ENCODE measurements at regions not wholly inside any gene's neighbourhood (a gene's known extent, or its start where the extent isn't known, plus 50 kb on each side); places are given as distances from the start of the nearest gene placed in this dataset.

- POLR2A ChIA-PET, result no interaction called here
- Histone ChIP-seq H3K36me3 (ENCODE audit: control insufficient read depth, insufficient read depth, low read length) (no peaks in the 10 kb centered on the region), H3K9me3 (ENCODE audit: control insufficient read depth, insufficient read depth, low read depth, low read length) (no peaks in the 10 kb centered on the region), H3K4me3 (ENCODE audit: low read depth in 2 of 2, low read length in 2 of 2) (no peak overlapping the region), H3K27me3 (ENCODE audit: control insufficient read depth, insufficient read depth, low read length) (no peaks in the 10 kb centered on the region), H3K27ac (ENCODE audit: low read length) (no peak overlapping the region), H3K4me1 (ENCODE audit: control insufficient read depth, insufficient read depth, low read length) (no peaks in the 10 kb centered on the region)
- TF ChIP-seq SIN3A (IDR thresholded peaks at IDR 0.05; ENCODE audit: borderline replicate concordance, insufficient read depth, low read depth, low read length) (no peak), POLR2AphosphoS5 (IDR thresholded peaks at IDR 0.05; ENCODE audit: low read depth, low read length) (no peak), TCF7L2 (IDR thresholded peaks at IDR 0.05; ENCODE audit: low read depth, low read length) (no peak), REST (IDR thresholded peaks at IDR 0.05; ENCODE audit: insufficient read depth in 1 of 2, low read depth in 2 of 2, low read length in 1 of 2) (no peak), CTCF (IDR thresholded peaks at IDR 0.05) (no peak)
- DNase-seq (ENCODE audit: low read depth, low spot score), result no peak
- CTCF ChIA-PET, result no interaction called here
- no peak for ATAC-seq
- BruUV-seq (replicated peaks), result no TSS peak
- in situ Hi-C loops (cut with HindIII; ENCODE audit: low pct_unique_long_range_greater_than_20kb, low sequenced_read_pairs), result no loop called here
- intact Hi-C loops (cut with micrococcal nuclease; ENCODE audit: unreplicated experiment), result no loop called here
Observed at GRCh38 chr14:56964895-56965294, 154.6 kb upstream of the OTX2 start.

GRCh38 chr14:56963381-56963780 is 153.1 kb upstream of the OTX2 start:
- H3K36me3 ChIP-seq (ENCODE audit: control insufficient read depth, insufficient read depth, low read length), result no peaks in the 10 kb centered on the region
- no peaks in the 10 kb centered on the region for H3K4me1 ChIP-seq (ENCODE audit: control insufficient read depth, insufficient read depth, low read length)
- no TSS peak for BruUV-seq (replicated peaks)
- H3K27ac ChIP-seq (ENCODE audit: low read length), result no peak overlapping the region
- CTCF ChIA-PET, result interaction anchor here (0.6 kb wide), 1 partner anchor 54 kb away, joined by 3 read pairs; no protein-coding TSS in a partner anchor
- no peaks in the 10 kb centered on the region for H3K27me3 ChIP-seq (ENCODE audit: control insufficient read depth, insufficient read depth, low read length)
- ATAC-seq (no peak), DNase-seq (ENCODE audit: low read depth, low spot score) (no peak)
- H3K4me3 ChIP-seq (ENCODE audit: low read depth in 2 of 2, low read length in 2 of 2), result no peak overlapping the region
- TF ChIP-seq TCF7L2 (IDR thresholded peaks at IDR 0.05; ENCODE audit: low read depth, low read length), result no peak
- TF ChIP-seq SIN3A (IDR thresholded peaks at IDR 0.05; ENCODE audit: borderline replicate concordance, insufficient read depth, low read depth, low read length), result no peak
- no peak for TF ChIP-seq REST (IDR thresholded peaks at IDR 0.05; ENCODE audit: insufficient read depth in 1 of 2, low read depth in 2 of 2, low read length in 1 of 2)
- no peak for TF ChIP-seq CTCF (IDR thresholded peaks at IDR 0.05)
- no peak for TF ChIP-seq POLR2AphosphoS5 (IDR thresholded peaks at IDR 0.05; ENCODE audit: low read depth, low read length)
- intact Hi-C loops (cut with micrococcal nuclease; ENCODE audit: unreplicated experiment) (no loop called here), in situ Hi-C loops (cut with HindIII; ENCODE audit: low pct_unique_long_range_greater_than_20kb, low sequenced_read_pairs) (no loop called here)
- no peaks in the 10 kb centered on the region for H3K9me3 ChIP-seq (ENCODE audit: control insufficient read depth, insufficient read depth, low read depth, low read length)
- POLR2A ChIA-PET, result no interaction called here
